Loucy (cell line): ENCODE measurements at regions not wholly inside any gene's neighbourhood (a gene's known extent, or its start where the extent isn't known, plus 50 kb on each side); places are given as distances from the start of the nearest gene placed in this dataset.

ENCODE experiments used
- CTCF ChIP-seq: fragments of 200-600 bp; sonication (generic); conservative IDR thresholded peaks from 2 replicates; pipeline ENCODE4 v1.5.1; 2014; ENCODE audit warnings: mild to moderate bottlenecking, antibody characterized with exemption, low read length
- EZH2phosphoT487 ChIP-seq: fragments of 200-600 bp; IDR thresholded peaks from 2 replicates; pipeline ENCODE4 v1.6.1; 2018; ENCODE audit warnings: antibody characterized with exemption, mild to moderate bottlenecking, moderate library complexity, borderline replicate concordance

- TF ChIP-seq CTCF (no peak), EZH2phosphoT487 (no peak)
Observed at GRCh38 chr18:60804415-60804814, 431.8 kb upstream of the MC4R start.
